SKM-1 (cell line): ENCODE measurements at regions not wholly inside any gene's neighbourhood (a gene's known extent, or its start where the extent isn't known, plus 50 kb on each side); places are given as distances from the start of the nearest gene placed in this dataset.

ENCODE experiments used
- DNase-seq: peaks from one replicate; lab custom pipeline; 2025; ENCODE audit not compliant: unreplicated experiment; lab: John Stamatoyannopoulos, UW

- DNase-seq = no peak
Measured at GRCh38 chr16:86925067-86925791, 346.9 kb downstream of the FOXL1 start.

- no peak for DNase-seq
Measured at GRCh38 chr16:86926181-86927094, 348.1 kb downstream of the FOXL1 start.

- DNase-seq = no peak
Measured at GRCh38 chr16:86927699-86928098, 349.4 kb downstream of the FOXL1 start.

DNA sequence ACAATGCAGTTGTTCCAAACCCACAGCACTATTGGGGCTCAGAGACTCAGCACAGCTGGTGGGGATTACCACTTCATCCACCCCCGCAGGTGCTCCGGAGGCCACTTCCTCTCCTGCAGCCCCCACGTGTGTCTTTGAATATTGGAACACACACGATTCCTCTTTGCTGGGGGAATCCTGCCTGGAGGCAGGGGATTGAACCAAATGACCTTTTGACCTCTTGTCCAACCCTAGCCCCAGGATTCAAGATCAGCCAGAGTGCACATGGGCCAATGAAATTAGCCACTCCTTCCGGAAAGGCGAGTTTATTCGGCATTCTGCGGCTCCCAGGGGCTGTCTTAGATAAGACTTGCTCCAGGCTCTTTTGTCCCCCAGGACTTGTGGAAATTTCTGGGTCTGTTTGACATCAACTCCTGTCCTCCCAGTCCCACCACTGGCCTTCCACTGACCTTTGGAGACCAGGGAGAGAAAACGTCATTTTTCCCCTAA is 350.2 kb downstream of the FOXL1 start:
- DNase-seq = no peak

GRCh38 chr16:86929057-86929871 is 350.9 kb downstream of the FOXL1 start:
- DNase-seq = no peak

DNA sequence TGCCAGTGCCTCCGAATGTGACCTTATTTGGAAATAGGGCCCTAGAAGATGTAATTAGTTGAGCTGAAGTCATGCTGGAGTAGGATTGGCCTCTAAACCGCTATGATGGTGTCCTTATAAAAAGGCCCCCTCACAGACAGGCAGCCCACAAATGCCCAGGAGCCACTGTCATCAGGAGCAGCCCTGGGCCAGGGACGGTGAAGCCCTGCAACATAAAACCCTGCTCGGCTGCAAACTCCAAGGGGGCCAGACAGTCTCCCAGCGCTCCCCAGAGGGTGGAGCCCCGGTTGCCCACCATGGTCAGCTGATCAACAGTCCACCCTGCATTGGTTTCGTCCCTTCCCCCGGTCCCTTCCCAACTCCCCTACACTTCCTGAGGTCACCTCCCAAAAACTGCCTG is 351.7 kb downstream of the FOXL1 start:
- DNase-seq = no peak

DNA sequence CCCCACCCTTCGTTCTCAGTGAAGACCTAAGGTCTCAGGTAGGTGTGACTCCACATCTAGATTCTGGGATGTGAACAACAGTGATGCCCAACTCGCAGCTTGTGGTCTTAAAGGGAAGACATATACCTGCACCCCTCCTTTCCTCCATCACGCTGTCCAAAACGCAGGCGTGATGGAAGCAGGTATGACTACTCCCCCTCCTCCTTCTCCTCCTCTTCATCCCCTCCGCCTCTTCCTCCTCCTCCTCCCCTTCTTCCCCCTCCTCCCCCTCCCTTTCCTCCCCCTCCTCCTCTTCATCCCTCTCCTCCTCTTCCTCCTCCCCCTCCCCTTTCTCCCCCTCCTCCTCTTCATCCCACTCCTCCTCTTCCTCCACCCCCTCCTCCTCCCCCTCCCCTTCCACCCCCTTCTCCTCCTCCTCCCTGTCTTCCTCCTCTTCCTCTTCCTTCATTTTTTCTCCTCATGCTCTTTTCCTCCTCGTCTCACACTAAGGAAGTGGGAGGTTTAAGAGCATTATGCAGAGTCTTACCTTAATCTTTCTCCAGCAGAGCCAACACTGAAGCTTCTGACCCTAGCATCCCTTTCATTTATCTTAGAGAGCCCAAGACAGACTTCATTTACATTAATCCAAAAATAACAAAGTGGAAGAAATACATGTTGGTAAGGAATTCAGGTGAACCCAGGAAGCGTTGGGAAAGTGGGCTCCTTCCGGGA is 352.5 kb downstream of the FOXL1 start:
- DNase-seq = no peak

- no peak for DNase-seq
Measured at GRCh38 chr16:86931410-86931941, 353.1 kb downstream of the FOXL1 start.

DNA sequence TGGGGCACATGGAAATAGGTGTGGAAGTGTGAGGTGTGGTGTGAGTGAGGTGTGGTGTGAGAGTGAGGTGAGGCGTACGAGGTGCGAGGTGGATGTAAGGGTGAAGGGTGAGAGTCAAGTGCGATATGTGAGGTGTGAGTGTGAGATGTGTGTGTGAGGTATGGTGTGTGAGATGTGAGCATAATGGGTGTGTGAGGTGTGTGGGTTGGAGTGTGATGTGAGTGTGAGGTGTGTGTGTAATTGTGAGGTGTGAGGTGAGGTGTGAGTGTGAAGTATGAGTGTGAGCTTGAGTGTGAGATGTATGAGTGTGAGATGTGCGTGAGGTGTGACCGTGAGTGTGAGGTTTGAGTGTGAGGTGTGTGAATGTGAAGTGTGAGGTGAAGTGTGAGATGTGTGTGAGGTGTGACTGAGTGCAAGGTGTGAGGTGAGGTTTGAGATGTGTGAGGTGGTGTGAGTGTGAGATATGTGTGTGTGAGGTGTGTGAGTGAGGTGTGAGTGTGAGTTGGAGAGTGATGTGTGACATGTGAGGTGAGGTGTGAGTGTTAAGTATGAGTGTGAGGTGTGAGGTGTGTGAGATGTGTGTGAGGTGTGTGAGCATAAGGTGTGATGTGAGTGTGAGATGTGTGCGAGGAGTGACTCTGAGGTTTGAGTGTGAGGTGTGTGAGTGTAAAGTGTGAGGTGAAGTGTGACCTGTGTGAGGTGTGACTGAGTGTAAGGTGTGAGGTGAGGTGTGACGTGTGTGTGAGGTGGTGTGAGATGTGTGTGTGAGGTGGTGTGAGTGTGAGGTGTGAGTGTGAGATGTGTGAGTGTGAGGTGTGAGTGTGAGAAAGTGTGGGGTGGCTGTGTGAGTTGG is 354.0 kb downstream of the FOXL1 start:
- DNase-seq = no peak

GRCh38 chr16:86934581-86935375 is 356.4 kb downstream of the FOXL1 start:
- no peak for DNase-seq

GRCh38 chr16:86939609-86940008 is 361.3 kb downstream of the FOXL1 start:
- no peak for DNase-seq

GRCh38 chr16:86941731-86942130 is 363.4 kb downstream of the FOXL1 start:
- DNase-seq = no peak

DNA sequence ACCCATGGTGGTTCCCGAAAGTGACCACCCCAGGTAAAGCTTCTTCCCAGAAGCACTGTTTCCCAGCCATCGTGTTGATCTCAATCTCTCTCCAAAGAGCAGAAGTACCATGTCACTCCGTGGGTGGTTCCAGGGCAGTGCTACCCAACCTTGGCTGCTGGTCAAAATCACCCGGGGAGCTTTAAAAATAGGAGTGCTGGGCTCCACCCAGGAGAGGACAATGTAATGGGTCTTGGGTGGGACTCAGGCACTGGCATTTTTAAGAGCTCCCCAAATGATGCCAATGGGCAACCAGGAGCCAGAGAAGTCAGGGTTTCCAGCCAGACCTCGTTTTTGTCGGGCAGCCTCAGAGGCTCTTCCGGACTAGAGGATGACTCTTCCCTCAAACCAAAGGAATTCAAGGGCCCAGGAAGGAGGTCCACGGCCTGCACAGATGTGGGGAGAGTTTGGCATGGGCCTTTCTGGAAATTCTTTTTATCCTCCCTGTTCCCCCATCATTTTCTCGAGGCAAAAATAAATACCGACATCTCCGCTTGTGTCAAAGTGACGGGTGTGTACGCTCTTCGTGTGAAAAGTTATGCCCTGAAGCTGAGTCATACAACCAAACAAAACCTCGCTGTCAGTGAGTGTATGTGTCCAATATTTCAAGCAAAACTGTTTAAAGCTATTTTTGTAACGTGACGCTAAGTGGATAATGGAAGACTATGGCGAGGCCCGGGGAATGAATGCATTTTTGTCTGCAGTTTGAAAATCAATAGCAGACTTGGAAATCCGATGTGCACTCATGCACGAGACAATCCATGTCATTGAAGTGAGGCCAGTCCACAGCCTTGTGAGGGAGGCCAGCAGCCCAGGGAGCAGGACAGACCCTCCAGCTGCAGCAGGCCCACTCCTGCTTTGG is 364.1 kb downstream of the FOXL1 start:
- no peak for DNase-seq

DNA sequence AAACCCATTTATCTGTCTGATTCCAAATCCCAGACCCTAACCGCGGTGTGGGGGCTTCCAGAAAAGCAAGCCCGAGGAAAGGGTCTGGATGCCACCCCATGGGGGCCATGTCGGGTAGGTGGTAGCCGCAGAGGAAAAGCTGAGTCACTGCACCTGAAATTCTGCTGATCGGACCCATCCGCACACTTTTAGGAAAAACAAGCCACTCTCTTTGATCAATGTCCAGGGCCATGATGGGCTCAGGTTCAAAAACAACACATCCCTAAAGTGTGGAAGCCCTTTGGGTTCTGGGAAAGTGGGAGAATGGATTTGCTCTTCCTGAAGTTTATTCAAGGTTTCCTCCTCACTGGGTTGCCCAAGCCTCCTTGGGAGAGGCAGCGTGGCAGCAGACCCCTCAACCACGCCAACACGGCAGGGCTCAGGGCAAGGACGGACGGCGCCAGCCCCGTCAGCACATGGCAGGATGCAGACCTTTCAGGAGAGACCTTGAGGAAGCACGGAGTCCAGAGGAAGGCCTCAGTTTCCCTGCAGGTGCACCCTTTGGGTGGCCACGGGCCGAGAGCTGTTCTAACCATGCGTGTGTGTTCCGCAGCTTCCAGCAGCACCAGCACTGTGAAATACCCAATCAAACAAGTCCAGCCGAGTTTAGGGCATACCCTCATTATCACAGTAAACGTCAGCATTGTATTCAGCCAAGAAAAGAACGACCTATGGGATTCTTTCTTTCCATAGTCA is 367.0 kb downstream of the FOXL1 start:
- DNase-seq = no peak

GRCh38 chr16:86946396-86946795 is 368.0 kb downstream of the FOXL1 start:
- DNase-seq = no peak

DNA sequence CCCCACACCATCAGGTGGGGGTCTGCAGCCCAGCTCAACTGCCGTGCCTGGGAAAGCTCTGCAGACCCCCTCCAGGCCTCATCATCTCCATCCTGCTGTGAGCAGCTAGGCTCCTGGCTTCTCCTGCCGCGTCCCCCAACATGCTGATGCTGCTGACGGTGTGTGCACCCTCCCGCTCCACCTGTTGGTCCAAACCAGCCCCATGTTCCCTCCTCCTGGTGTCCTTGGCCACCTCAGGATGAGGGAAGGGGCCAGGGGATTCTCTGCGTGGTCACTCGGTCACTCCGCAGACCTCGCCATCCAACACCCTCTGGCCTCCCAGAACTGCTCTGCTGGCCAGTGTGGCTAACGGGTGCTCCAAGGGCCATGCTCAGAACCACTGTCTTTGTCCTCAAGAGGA is 368.6 kb downstream of the FOXL1 start:
- no peak for DNase-seq

- DNase-seq = no peak
Measured at GRCh38 chr16:86948046-86948445, 369.1 kb downstream of the C16orf95 start.
